Ascending aorta (tissue), 2 donors: ENCODE measurements at regions not wholly inside any gene's neighbourhood (a gene's known extent, or its start where the extent isn't known, plus 50 kb on each side); places are given as distances from the start of the nearest gene placed in this dataset.

Experiments
- DNase-seq, 2 donors: peaks; one replicate each; pipeline ENCODE4 v3.0.0-alpha.2; 2019; ENCODE audit warnings: low spot score in 2 of 2
- H3K27ac ChIP-seq, 2 donors: fragments of 200-600 bp; sonication (generic); one replicate each; pipeline ENCODE4 v1.5.1; 2016 to 2017; ENCODE audit warnings: mild to moderate bottlenecking in 1 of 2
- H3K27me3 ChIP-seq: fragments of 200-600 bp; sonication (generic); one replicate; pipeline ENCODE4 v1.5.1; 2017
- H3K36me3 ChIP-seq, 2 donors: fragments of 200-600 bp; sonication (generic); one replicate each; pipeline ENCODE4 v1.5.1; 2016
- H3K4me1 ChIP-seq, 2 donors: fragments of 200-600 bp; sonication (generic); one replicate each; pipeline ENCODE4 v1.5.1; 2016 to 2017; ENCODE audit warnings: mild to moderate bottlenecking in 1 of 2
- H3K4me3 ChIP-seq, 2 donors: fragments of 200-600 bp; sonication (generic); one replicate each; pipeline ENCODE4 v1.5.1; 2016 to 2017; ENCODE audit warnings: mild to moderate bottlenecking in 1 of 2
- H3K9me3 ChIP-seq, 2 donors: fragments of 200-600 bp; sonication (generic); one replicate each; pipeline ENCODE4 v1.5.1; 2016
- intact Hi-C: fragments of 100-400 bp; cut with DNase I; formaldehyde crosslinking; loops from one replicate; pipeline ENCODE4 v1.15.1; 2023
- TF ChIP-seq, protein P1 (sequence below), 3 experiments: fragments of 200-600 bp in 2 of 3; fragments of 450-650 bp in 1 of 3; sonication (generic) in 2 of 3; IDR thresholded peaks; one replicate each; pipeline ENCODE4 v1.5.1; 2016 to 2019; ENCODE audit warnings: antibody characterized with exemption in 3 of 3, mild to moderate bottlenecking in 1 of 3, moderate library complexity in 1 of 3

DNA sequence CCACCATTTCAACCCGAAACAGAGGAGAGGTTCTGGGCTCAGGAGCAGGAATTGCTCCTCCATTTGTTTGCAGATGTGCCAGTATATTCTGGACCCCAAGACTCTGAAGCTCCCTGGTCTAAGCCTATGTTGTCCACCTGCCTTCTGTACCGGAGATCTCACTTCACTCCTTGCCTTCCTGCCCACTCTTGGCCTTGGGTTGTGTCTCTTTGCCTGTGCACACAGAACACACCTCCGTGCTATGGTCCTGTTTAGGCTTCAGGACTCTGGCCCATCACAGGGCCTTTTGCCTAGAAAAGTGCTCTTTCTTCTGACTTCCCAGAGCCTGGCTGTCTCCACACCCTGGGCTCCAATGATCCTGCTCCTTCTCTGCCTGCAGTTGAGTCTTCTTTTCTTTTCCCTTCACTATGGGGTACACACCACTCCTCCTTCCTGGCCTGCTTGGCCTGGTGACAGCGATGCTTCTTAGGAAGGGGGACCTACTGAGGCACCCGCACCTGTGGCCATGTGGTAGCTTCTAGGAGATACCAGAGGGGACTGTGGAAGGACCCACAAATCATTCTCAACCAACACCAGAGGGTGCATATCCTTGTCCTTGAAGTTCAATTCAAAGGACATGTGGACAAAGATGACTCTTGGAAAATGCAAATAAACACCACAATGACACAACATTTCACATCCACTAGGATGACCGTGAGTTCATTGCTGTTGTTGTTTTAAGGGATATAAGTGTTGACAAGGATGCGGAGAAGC is 75.1 kb downstream of the FOXA2 start:
- TF ChIP-seq, protein P1, sequence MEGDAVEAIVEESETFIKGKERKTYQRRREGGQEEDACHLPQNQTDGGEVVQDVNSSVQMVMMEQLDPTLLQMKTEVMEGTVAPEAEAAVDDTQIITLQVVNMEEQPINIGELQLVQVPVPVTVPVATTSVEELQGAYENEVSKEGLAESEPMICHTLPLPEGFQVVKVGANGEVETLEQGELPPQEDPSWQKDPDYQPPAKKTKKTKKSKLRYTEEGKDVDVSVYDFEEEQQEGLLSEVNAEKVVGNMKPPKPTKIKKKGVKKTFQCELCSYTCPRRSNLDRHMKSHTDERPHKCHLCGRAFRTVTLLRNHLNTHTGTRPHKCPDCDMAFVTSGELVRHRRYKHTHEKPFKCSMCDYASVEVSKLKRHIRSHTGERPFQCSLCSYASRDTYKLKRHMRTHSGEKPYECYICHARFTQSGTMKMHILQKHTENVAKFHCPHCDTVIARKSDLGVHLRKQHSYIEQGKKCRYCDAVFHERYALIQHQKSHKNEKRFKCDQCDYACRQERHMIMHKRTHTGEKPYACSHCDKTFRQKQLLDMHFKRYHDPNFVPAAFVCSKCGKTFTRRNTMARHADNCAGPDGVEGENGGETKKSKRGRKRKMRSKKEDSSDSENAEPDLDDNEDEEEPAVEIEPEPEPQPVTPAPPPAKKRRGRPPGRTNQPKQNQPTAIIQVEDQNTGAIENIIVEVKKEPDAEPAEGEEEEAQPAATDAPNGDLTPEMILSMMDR (IDR thresholded peaks at IDR 0.05): no peak
- Histone ChIP-seq H3K9me3 (no peaks in the 10 kb centered on the region), H3K27ac (no peak overlapping the region), H3K27me3 (no peaks in the 10 kb centered on the region), H3K36me3 (no peaks in the 10 kb centered on the region), H3K4me1 (no peaks in the 10 kb centered on the region), H3K4me3 (no peak overlapping the region)
- no peak for DNase-seq
- intact Hi-C loops: no loop called here

DNA sequence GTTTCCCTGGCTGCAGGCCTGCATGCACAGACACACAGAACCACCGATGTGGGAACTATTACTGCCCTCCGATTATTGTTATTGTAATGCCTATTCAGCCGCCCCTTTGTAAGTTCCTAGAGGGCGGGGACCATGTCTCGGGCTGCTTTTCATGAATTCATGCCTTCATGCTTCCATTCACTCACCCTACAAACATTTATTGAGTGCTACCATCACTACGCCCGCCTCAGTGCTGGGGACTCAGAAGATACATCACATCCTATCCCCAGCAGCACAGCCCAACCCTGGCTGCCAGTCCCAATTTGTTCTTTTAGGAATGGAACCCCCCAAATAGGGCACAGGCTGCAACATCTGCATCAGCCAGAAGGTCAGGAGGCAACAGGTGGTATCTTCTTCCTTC is 75.9 kb downstream of the FOXA2 start:
- Histone ChIP-seq H3K4me3 (no peak overlapping the region), H3K4me1 (no peaks in the 10 kb centered on the region), H3K27me3 (no peaks in the 10 kb centered on the region), H3K27ac (no peak overlapping the region), H3K36me3 (no peaks in the 10 kb centered on the region), H3K9me3 (no peaks in the 10 kb centered on the region)
- TF ChIP-seq, protein P1 (IDR thresholded peaks at IDR 0.05): no peak
- intact Hi-C loops: no loop called here
- DNase-seq: no peak

DNA sequence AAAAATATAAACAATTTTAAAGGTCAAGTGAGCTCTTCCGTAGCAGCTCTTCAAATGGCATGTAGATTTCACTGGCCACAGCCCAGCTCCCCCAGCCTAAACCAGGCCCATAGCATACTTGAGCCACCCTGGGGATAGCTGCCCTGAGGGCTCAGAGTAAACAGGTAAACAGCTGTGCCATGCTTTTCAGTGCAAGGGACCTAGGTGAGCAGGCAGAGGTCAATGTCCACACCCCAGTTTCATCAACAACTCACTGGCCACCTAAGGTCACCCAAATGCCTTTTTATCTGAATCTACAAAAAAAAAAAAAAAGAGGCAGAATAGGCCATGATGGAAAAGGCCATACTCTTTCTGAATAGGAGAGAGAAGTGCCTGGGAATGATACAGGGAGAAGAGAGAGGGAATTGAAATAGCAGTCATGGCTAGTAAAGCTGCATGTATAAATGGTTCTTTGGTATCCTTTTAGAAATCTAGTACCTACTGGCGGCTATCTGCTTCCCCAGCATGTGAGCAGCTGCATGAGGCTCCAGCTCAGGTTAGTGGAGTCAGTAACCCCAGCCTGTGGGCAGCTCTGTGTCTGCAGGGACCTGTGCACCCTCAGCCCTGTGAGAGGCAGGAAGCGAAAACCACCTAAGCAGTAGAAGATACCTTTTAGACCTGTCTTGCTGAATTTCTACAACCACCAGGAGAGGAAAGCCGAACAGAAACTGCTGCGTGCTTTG is 77.0 kb downstream of the FOXA2 start:
- H3K9me3 ChIP-seq: no peaks in the 10 kb centered on the region
- intact Hi-C loops: no loop called here
- H3K36me3 ChIP-seq: no peaks in the 10 kb centered on the region
- no peak for DNase-seq
- no peaks in the 10 kb centered on the region for H3K4me1 ChIP-seq
- H3K27me3 ChIP-seq: no peaks in the 10 kb centered on the region
- no peak overlapping the region for H3K4me3 ChIP-seq
- TF ChIP-seq, protein P1 (IDR thresholded peaks at IDR 0.05): no peak
- H3K27ac ChIP-seq: no peak overlapping the region

DNA sequence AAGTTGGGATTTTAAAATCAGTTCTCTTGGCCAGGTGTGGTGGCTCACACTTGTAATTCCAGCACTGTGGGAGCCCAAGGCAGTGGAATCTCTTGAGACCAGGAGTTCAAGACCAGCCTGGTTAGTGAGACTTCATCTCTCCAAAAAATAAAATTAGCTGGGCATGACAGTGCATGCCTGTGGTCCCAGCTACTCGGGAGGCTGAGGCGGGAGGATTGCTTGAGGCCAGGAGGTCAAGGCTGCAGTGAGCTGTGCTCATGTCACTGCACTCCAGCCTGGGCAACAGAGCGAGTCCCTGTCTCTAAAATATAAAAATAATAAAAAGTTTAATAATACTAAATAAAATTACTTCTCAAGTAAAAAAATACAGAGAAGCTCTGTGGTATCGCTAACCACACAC is 77.5 kb downstream of the FOXA2 start:
- TF ChIP-seq, protein P1 (IDR thresholded peaks at IDR 0.05): no peak
- no peak for DNase-seq
- intact Hi-C loops: no loop called here

DNA sequence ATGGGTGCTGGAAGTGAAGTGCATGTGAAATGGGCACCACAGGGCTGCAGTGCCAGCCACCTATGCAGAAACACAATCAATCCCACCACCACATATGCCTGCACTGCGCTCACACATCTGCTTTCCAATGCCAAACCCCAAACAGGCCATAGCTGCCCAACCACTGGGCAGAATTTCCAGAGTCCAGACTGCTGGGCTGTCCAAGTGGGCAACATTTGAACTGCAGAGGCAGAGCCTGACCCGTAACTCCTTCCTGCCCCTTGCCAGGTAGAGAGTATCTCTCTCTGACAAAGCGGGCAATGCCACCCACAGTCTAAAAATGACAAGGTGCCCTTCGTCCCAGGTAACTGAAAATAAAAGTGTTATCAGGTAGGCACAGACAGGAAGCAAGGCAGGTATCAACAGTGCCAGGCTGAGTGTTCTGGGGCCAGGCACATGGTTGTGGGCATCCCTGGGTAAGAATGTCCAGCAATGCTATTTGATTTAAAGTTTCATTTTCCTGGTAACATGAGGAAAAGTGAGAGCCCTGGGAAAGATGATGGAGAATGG is 79.5 kb downstream of the FOXA2 start:
- Histone ChIP-seq H3K27ac (no peak overlapping the region), H3K9me3 (no peaks in the 10 kb centered on the region), H3K4me1 (no peaks in the 10 kb centered on the region), H3K27me3 (no peaks in the 10 kb centered on the region), H3K4me3 (no peak overlapping the region), H3K36me3 (no peaks in the 10 kb centered on the region)
- TF ChIP-seq, protein P1 (IDR thresholded peaks at IDR 0.05): no peak
- no peak for DNase-seq
- intact Hi-C loops: no loop called here

More for the DNA sequence above, 77.5 kb downstream of the FOXA2 start:
- Histone ChIP-seq H3K4me1 (no peaks in the 10 kb centered on the region), H3K4me3 (no peak overlapping the region), H3K9me3 (no peaks in the 10 kb centered on the region), H3K27me3 (no peaks in the 10 kb centered on the region), H3K27ac (no peak overlapping the region), H3K36me3 (no peaks in the 10 kb centered on the region)
